ENCODE measurements at regions not wholly inside any gene's neighbourhood (a gene's known extent, or its start where the extent isn't known, plus 50 kb on each side); places are given as distances from the start of the nearest gene placed in this dataset.

- TF ChIP-seq CTCF (conservative IDR thresholded peaks at IDR 0.05 in 1 of 2, IDR thresholded peaks at IDR 0.05 in 1 of 2; ENCODE audit: extremely low read depth in 1 of 2, insufficient read depth in 1 of 2, low read depth in 1 of 2, low read length in 2 of 2): no peak
- no peak for TF ChIP-seq EZH2 (IDR thresholded peaks at IDR 0.05; ENCODE audit: borderline replicate concordance, low read length)
These were observed 442.6 kb downstream of the SHISA9 start for GRCh38 chr16:13344001-13344400.
